Stimulated activated CD8-positive, alpha-beta memory T cell treated with anti-CD3 and anti-CD28 coated beads, Interleukin-12 subunit alpha, Interleukin-12 subunit beta, amount 100 ng/mL, for 4 hours (primary cell): ENCODE measurements at regions not wholly inside any gene's neighbourhood (a gene's known extent, or its start where the extent isn't known, plus 50 kb on each side); places are given as distances from the start of the nearest gene placed in this dataset.

Experiments
- DNase-seq: peaks from one replicate; pipeline ENCODE4 v3.0.0-alpha.2; 2020; ENCODE audit warnings: low read depth

- no peak for DNase-seq
These were observed 79.1 kb downstream of the INHBB start for GRCh38 chr2:120425014-120425413.

- no peak for DNase-seq
These were observed 82.8 kb downstream of the INHBB start for GRCh38 chr2:120428748-120429147.

- no peak for DNase-seq
These were observed 83.9 kb downstream of the INHBB start for GRCh38 chr2:120429586-120430500.

- DNase-seq = no peak
These were observed 84.5 kb downstream of the INHBB start for GRCh38 chr2:120430501-120430830.

- DNase-seq = no peak
These were observed 85.0 kb downstream of the INHBB start for GRCh38 chr2:120430957-120431356.

- DNase-seq = no peak
These were observed 85.7 kb downstream of the INHBB start for GRCh38 chr2:120431386-120432292.

GRCh38 chr2:120432293-120432975 is 86.5 kb downstream of the INHBB start:
- no peak for DNase-seq

- DNase-seq = no peak
These were observed 87.3 kb downstream of the INHBB start for GRCh38 chr2:120432976-120433815.

GRCh38 chr2:120433816-120434290 is 87.9 kb downstream of the INHBB start:
- DNase-seq = no peak

GRCh38 chr2:120434492-120435308 is 88.8 kb downstream of the INHBB start:
- no peak for DNase-seq

- DNase-seq = no peak
These were observed 89.9 kb downstream of the INHBB start for GRCh38 chr2:120435671-120436459.

GRCh38 chr2:120436460-120436739 is 90.5 kb downstream of the INHBB start:
- DNase-seq = no peak

- no peak for DNase-seq
These were observed 91.1 kb downstream of the INHBB start for GRCh38 chr2:120436885-120437603.

GRCh38 chr2:120437604-120438000 is 91.7 kb downstream of the INHBB start:
- no peak for DNase-seq

GRCh38 chr2:120438301-120439066 is 92.5 kb downstream of the INHBB start:
- no peak for DNase-seq

GRCh38 chr2:120439067-120439368 is 93.1 kb downstream of the INHBB start:
- DNase-seq = no peak

- no peak for DNase-seq
These were observed 93.9 kb downstream of the INHBB start for GRCh38 chr2:120439637-120440384.
